ENCODE measurements at regions not wholly inside any gene's neighbourhood (a gene's known extent, or its start where the extent isn't known, plus 50 kb on each side); places are given as distances from the start of the nearest gene placed in this dataset.

- TF ChIP-seq CTCF (IDR thresholded peaks at IDR 0.05) (no peak), POLR2A (IDR thresholded peaks at IDR 0.05) (no peak)
Observed at GRCh38 chr9:8012986-8013385, 213.4 kb upstream of the DMAC1 start.
